ENCODE measurements at regions not wholly inside any gene's neighbourhood (a gene's known extent, or its start where the extent isn't known, plus 50 kb on each side); places are given as distances from the start of the nearest gene placed in this dataset.

- TF ChIP-seq CTCF (IDR thresholded peaks at IDR 0.05; ENCODE audit: poor library complexity) (no peak), EZH2 (IDR thresholded peaks at IDR 0.05; ENCODE audit: borderline replicate concordance) (no peak), EZH2phosphoT487 (IDR thresholded peaks at IDR 0.05; ENCODE audit: low read depth, severe bottlenecking, unreplicated experiment) (no peak)
These were observed 323.7 kb upstream of the HTR2A start for GRCh38 chr13:47220453-47221140.

All from hepatocyte (in vitro differentiated cells).